H1 (cell line): ENCODE measurements at regions not wholly inside any gene's neighbourhood (a gene's known extent, or its start where the extent isn't known, plus 50 kb on each side); places are given as distances from the start of the nearest gene placed in this dataset.

Source experiments
- CTCF ChIA-PET: fragments of 300-600 bp; sonication (Branson Sonifier 250); formaldehyde crosslinking; loops from one replicate; lab custom pipeline; 2021; ENCODE audit not compliant: partially characterized antibody; lab: Charles Lee
- POLR2A ChIA-PET: fragments of 300-600 bp; sonication (Branson Sonifier 250); formaldehyde crosslinking; loops from one replicate; lab custom pipeline; 2021; ENCODE audit warnings: inconsistent platforms; ENCODE audit not compliant: partially characterized antibody; lab: Charles Lee
- DNase-seq, 2 experiments: peaks; one replicate each; pipeline versions ENCODE4 v3.0.0 to v3.0.0-alpha.2; 2010 to 2022; ENCODE audit warnings: low spot score in 2 of 2, low read depth in 1 of 2, mixed read lengths in 1 of 2
- FAIRE-seq: peaks from 2 replicates; lab custom pipeline; 2011; peaks lifted over from hg19 to GRCh38; lab: Jason Lieb, UNC
- H2AFZ ChIP-seq: 2 replicates; pipeline ENCODE4 v1.8.1; 2012; ENCODE audit warnings: low read length, inconsistent platforms
- H2AK5ac ChIP-seq: 2 replicates; pipeline ENCODE4 v1.6.1; 2013; ENCODE audit warnings: low read depth, low read length
- H2BK120ac ChIP-seq: replicated peaks from 2 replicates; pipeline ENCODE3; 2013; ENCODE audit warnings: low read depth, low read length, inconsistent platforms
- H2BK12ac ChIP-seq: 2 replicates; pipeline ENCODE4 v1.6.1; 2013; ENCODE audit warnings: low read depth, low read length
- H2BK15ac ChIP-seq: 2 replicates; pipeline ENCODE4 v1.6.1; 2013; ENCODE audit warnings: low read length
- H2BK20ac ChIP-seq: 2 replicates; pipeline ENCODE4 v1.6.1; 2013; ENCODE audit warnings: low read length
- H2BK5ac ChIP-seq: 2 replicates; pipeline ENCODE4 v1.6.1; 2013; ENCODE audit warnings: low read depth, low read length
- H3K14ac ChIP-seq: 2 replicates; pipeline ENCODE4 v1.6.1; 2013; ENCODE audit warnings: inconsistent platforms; ENCODE audit not compliant: insufficient read length
- H3K18ac ChIP-seq: 2 replicates; pipeline ENCODE4 v1.6.1; 2013; ENCODE audit warnings: low read length; ENCODE audit errors: extremely low read depth
- H3K23ac ChIP-seq: 2 replicates; pipeline ENCODE4 v1.6.1; 2013; ENCODE audit warnings: inconsistent platforms; ENCODE audit not compliant: insufficient read length
- H3K23me2 ChIP-seq: 2 replicates; pipeline ENCODE4 v1.6.1; 2013; ENCODE audit warnings: low read depth, low read length
- H3K27ac ChIP-seq: 2 replicates; pipeline ENCODE4 v1.6.1; 2011; ENCODE audit warnings: low read depth, low read length, inconsistent platforms
- H3K27me3 ChIP-seq, 4 experiments: replicated peaks in 1 of 4; 1 replicate in 1 of 4; 2 replicates in 3 of 4; pipeline versions ENCODE4 v1.6.1 to v1.8.1; 2011 to 2013; ENCODE audit warnings: low read length in 3 of 4, mild to moderate bottlenecking in 3 of 4, inconsistent platforms in 2 of 4, mixed read lengths in 2 of 4, moderate library complexity in 1 of 4; ENCODE audit not compliant: control insufficient read depth in 3 of 4, insufficient read depth in 3 of 4; ENCODE audit errors: extremely low read depth in 1 of 4
- H3K36me3 ChIP-seq, 4 experiments: 2 replicates each; pipeline versions ENCODE4 v1.6.1 to v1.8.1; 2011 to 2013; ENCODE audit warnings: mild to moderate bottlenecking in 4 of 4, low read length in 3 of 4, moderate library complexity in 2 of 4, control low read depth in 1 of 4, inconsistent platforms in 1 of 4; ENCODE audit not compliant: insufficient read depth in 4 of 4, control insufficient read depth in 2 of 4
- H3K4ac ChIP-seq: replicated peaks from 2 replicates; pipeline ENCODE3; 2013; ENCODE audit warnings: low read length, low read depth, mixed read lengths, inconsistent platforms; ENCODE audit not compliant: insufficient read length
- H3K4me1 ChIP-seq, 4 experiments: replicated peaks in 1 of 4; 1 replicate in 1 of 4; 2 replicates in 3 of 4; pipeline versions ENCODE4 v1.6.1 to v1.8.1; 2011 to 2013; ENCODE audit warnings: low read length in 3 of 4, inconsistent platforms in 2 of 4, mixed read lengths in 1 of 4; ENCODE audit not compliant: insufficient read depth in 4 of 4, control insufficient read depth in 3 of 4
- H3K4me2 ChIP-seq, 2 experiments: 2 replicates each; pipeline versions ENCODE4 v1.6.1 to v1.8.1; 2011 to 2013; ENCODE audit warnings: low read depth in 2 of 2, low read length in 2 of 2, control low read depth in 1 of 2, inconsistent platforms in 1 of 2, mild to moderate bottlenecking in 1 of 2; ENCODE audit not compliant: insufficient read depth in 1 of 2
- H3K4me3 ChIP-seq, 4 experiments: fragments of 200-600, 300-600 bp in 1 of 4; sonication (generic), shearing (Covaris generic), sonication (Bioruptor Twin) in 1 of 4; 2 replicates each; pipeline versions ENCODE4 v1.5.1 to v1.8.1; 2011 to 2016; ENCODE audit warnings: low read length in 4 of 4, low read depth in 3 of 4, control low read depth in 2 of 4, inconsistent platforms in 2 of 4, mild to moderate bottlenecking in 2 of 4, mixed read lengths in 1 of 4, moderate library complexity in 1 of 4; ENCODE audit not compliant: insufficient read depth in 2 of 4; ENCODE audit errors: extremely low read depth in 1 of 4
- H3K56ac ChIP-seq: replicated peaks from 2 replicates; pipeline ENCODE3; 2013; ENCODE audit warnings: low read depth, mild to moderate bottlenecking, mixed read lengths, low read length, inconsistent platforms; ENCODE audit not compliant: insufficient read length
- H3K79me1 ChIP-seq: 2 replicates; pipeline ENCODE4 v1.6.1; 2013; ENCODE audit warnings: low read depth, low read length, control low read depth
- H3K79me2 ChIP-seq, 2 experiments: 2 replicates each; pipeline versions ENCODE4 v1.6.1 to v1.8.1; 2012 to 2013; ENCODE audit warnings: low read length in 2 of 2, mild to moderate bottlenecking in 2 of 2, inconsistent platforms in 1 of 2; ENCODE audit not compliant: insufficient read depth in 2 of 2, control insufficient read depth in 1 of 2
- H3K9ac ChIP-seq, 4 experiments: replicated peaks in 1 of 4; 1 replicate in 1 of 4; 2 replicates in 3 of 4; pipeline versions ENCODE4 v1.6.1 to v1.8.1; 2011 to 2013; ENCODE audit warnings: low read depth in 3 of 4, low read length in 3 of 4, control low read depth in 2 of 4, mild to moderate bottlenecking in 2 of 4, moderate library complexity in 2 of 4, inconsistent platforms in 1 of 4; ENCODE audit errors: extremely low read depth in 1 of 4
- H3K9me3 ChIP-seq, 2 experiments: 2 replicates each; pipeline versions ENCODE4 v1.6.1 to v1.8.1; 2012 to 2013; ENCODE audit warnings: mild to moderate bottlenecking in 2 of 2, moderate library complexity in 2 of 2, control low read depth in 1 of 2, inconsistent platforms in 1 of 2, low read depth in 1 of 2, low read length in 1 of 2, mixed read lengths in 1 of 2; ENCODE audit not compliant: insufficient read depth in 2 of 2
- H4K20me1 ChIP-seq, 2 experiments: replicated peaks in 1 of 2; 2 replicates each; pipeline versions ENCODE3 to v1.8.1; 2011 to 2013; ENCODE audit warnings: inconsistent platforms in 2 of 2, low read length in 2 of 2, mild to moderate bottlenecking in 1 of 2; ENCODE audit not compliant: insufficient read depth in 2 of 2, control insufficient read depth in 1 of 2
- H4K5ac ChIP-seq: 2 replicates; pipeline ENCODE4 v1.6.1; 2013; ENCODE audit warnings: low read length, low read depth, mixed read lengths, inconsistent platforms; ENCODE audit not compliant: insufficient read length
- H4K8ac ChIP-seq: 2 replicates; pipeline ENCODE4 v1.8.0; 2013; ENCODE audit warnings: mild to moderate bottlenecking, moderate library complexity, low read length, inconsistent platforms; ENCODE audit not compliant: insufficient read depth; ENCODE audit errors: extremely low read depth
- H4K91ac ChIP-seq: replicated peaks from 2 replicates; pipeline ENCODE3; 2013; ENCODE audit warnings: low read length, mixed read lengths, inconsistent platforms; ENCODE audit not compliant: insufficient read length
- CHD2 ChIP-seq: IDR thresholded peaks from 2 replicates; pipeline ENCODE4 v1.6.1; 2012; ENCODE audit warnings: low read length, improper control_type of control experiment
- HDAC2 ChIP-seq, 2 experiments: fragments of 300-600 bp in 1 of 2; sonication (generic) in 1 of 2; IDR thresholded peaks; 2 replicates each; pipeline ENCODE4 v1.6.1; 2011 to 2012; ENCODE audit warnings: low read depth in 2 of 2, low read length in 2 of 2, mild to moderate bottlenecking in 2 of 2, moderate library complexity in 2 of 2, borderline replicate concordance in 1 of 2, inconsistent platforms in 1 of 2
- SRF ChIP-seq: IDR thresholded peaks from 2 replicates; pipeline ENCODE4 v1.6.1; 2011; ENCODE audit warnings: mild to moderate bottlenecking, low read depth, low read length, moderate library complexity
- YY1 ChIP-seq: IDR thresholded peaks from 2 replicates; pipeline ENCODE4 v1.6.1; 2011; ENCODE audit warnings: low read depth, mild to moderate bottlenecking, low read length
- WGBS, 2 experiments: shearing (Covaris generic) in 1 of 2; methylation state at CpG; one replicate each; pipeline versions ENCODE4 v1.1.6 to v1.1.7; 2013 to 2015; ENCODE audit warnings: low lambda C conversion rate in 2 of 2, mixed read lengths in 2 of 2, inconsistent platforms in 1 of 2, low coverage in 1 of 2, missing lambda C conversion rate in 1 of 2; ENCODE audit not compliant: insufficient replicate concordance in 2 of 2, insufficient coverage in 1 of 2, insufficient read length in 1 of 2; ENCODE audit errors: extremely low coverage in 1 of 2, missing lambda C conversion rate in 1 of 2; 5-methylcytosine and 5-hydroxymethylcytosine counted together

GRCh38 chr15:61411902-61412510 lies 182.9 kb upstream of the RORA start:
- no peak overlapping the region for H4K5ac ChIP-seq
- no peak overlapping the region for H2AFZ ChIP-seq
- H3K4me1 ChIP-seq, result no peaks in the 10 kb centered on the region
- no peak overlapping the region for H3K56ac ChIP-seq
- WGBS, 2 experiments, result 89% methylated on average over 3 of the region's 3 CpGs; no CpG with 5 or more reads in 1 of the 2 experiments
- no peak overlapping the region for H3K4ac ChIP-seq
- no peak overlapping the region for H4K91ac ChIP-seq
- H2BK12ac ChIP-seq, result no peak overlapping the region
- no peak overlapping the region for H3K4me3 ChIP-seq
- H3K4me2 ChIP-seq, result no peak overlapping the region
- no peak overlapping the region for H3K9ac ChIP-seq
- H4K8ac ChIP-seq, result no peak overlapping the region
- H3K27ac ChIP-seq, result no peak overlapping the region
- no peak overlapping the region for H2BK20ac ChIP-seq
- H2BK120ac ChIP-seq, result no peak overlapping the region
- ChIA-PET CTCF (interaction anchor here (1.0 to 1.2 kb wide), 2 partner anchors 209 to 245 kb away, joined by 3 to 4 read pairs; no protein-coding TSS in a partner anchor), POLR2A (no interaction called here)
- no peak for DNase-seq
- H2BK15ac ChIP-seq, result no peak overlapping the region
- TF ChIP-seq HDAC2 (IDR thresholded peaks at IDR 0.05; ENCODE audit: borderline replicate concordance in 1 of 2, low read depth in 2 of 2, low read length in 2 of 2), result no peak
- no peak for TF ChIP-seq YY1
- TF ChIP-seq SRF, result no peak
- TF ChIP-seq CHD2, result no peak
- no peaks in the 10 kb centered on the region for H3K79me2 ChIP-seq
- no peaks in the 10 kb centered on the region for H3K27me3 ChIP-seq
- no peak overlapping the region for H3K14ac ChIP-seq
- H3K18ac ChIP-seq, result no peak overlapping the region
- H3K23ac ChIP-seq, result no peak overlapping the region
- no peaks in the 10 kb centered on the region for H3K23me2 ChIP-seq
- H2AK5ac ChIP-seq, result no peak overlapping the region
- no peaks in the 10 kb centered on the region for H4K20me1 ChIP-seq
- no peak overlapping the region for H2BK5ac ChIP-seq
- no peaks in the 10 kb centered on the region for H3K79me1 ChIP-seq
- peaks cover 2 to 7% of the 10 kb centered on the region in 2 experiments; a peak in 3 of 4 replicates for H3K9me3 ChIP-seq
- FAIRE-seq, result no peak
- H3K36me3 ChIP-seq, result no peaks in the 10 kb centered on the region
